Liver (tissue), 8 donors: ENCODE measurements at regions not wholly inside any gene's neighbourhood (a gene's known extent, or its start where the extent isn't known, plus 50 kb on each side); places are given as distances from the start of the nearest gene placed in this dataset.

Experiments
- DNase-seq: peaks from one replicate; pipeline ENCODE4 v3.0.0-alpha.2; 2017; ENCODE audit warnings: low spot score
- H3K27ac ChIP-seq, 2 donors: one replicate each; pipeline ENCODE4 v1.7.0; 2013; ENCODE audit warnings: inconsistent platforms in 2 of 2, low read length in 2 of 2, control low read depth in 1 of 2, low read depth in 1 of 2, mild to moderate bottlenecking in 1 of 2
- H3K27me3 ChIP-seq, 4 donors: one replicate each; pipeline versions ENCODE4 v1.6.1 to v1.7.0; 2013; ENCODE audit warnings: low read length in 3 of 4, inconsistent platforms in 1 of 4, mild to moderate bottlenecking in 1 of 4, moderate library complexity in 1 of 4; ENCODE audit not compliant: control insufficient read depth in 4 of 4, insufficient read depth in 4 of 4
- H3K36me3 ChIP-seq, 4 donors: one replicate each; pipeline versions ENCODE4 v1.6.1 to v1.7.0; 2013; ENCODE audit warnings: low read length in 3 of 4, mild to moderate bottlenecking in 3 of 4, low read depth in 1 of 4, moderate library complexity in 1 of 4; ENCODE audit not compliant: control insufficient read depth in 4 of 4, insufficient read depth in 3 of 4
- H3K4me1 ChIP-seq, 4 donors: one replicate each; pipeline versions ENCODE4 v1.6.1 to v1.7.0; 2013; ENCODE audit warnings: low read length in 3 of 4, mild to moderate bottlenecking in 3 of 4, moderate library complexity in 1 of 4; ENCODE audit not compliant: control insufficient read depth in 4 of 4, insufficient read depth in 4 of 4
- H3K4me3 ChIP-seq, 3 donors: one replicate each; pipeline versions ENCODE4 v1.6.1 to v1.7.0; 2013; ENCODE audit warnings: low read length in 3 of 3, control low read depth in 1 of 3, low read depth in 1 of 3, mild to moderate bottlenecking in 1 of 3
- H3K9ac ChIP-seq, 2 donors: one replicate each; pipeline ENCODE4 v1.7.0; 2013; ENCODE audit warnings: low read length in 2 of 2, mild to moderate bottlenecking in 2 of 2, moderate library complexity in 2 of 2, control low read depth in 1 of 2, low read depth in 1 of 2
- H3K9me3 ChIP-seq, 4 donors: one replicate each; pipeline versions ENCODE4 v1.6.1 to v1.7.0; 2013; ENCODE audit warnings: low read length in 3 of 4; ENCODE audit not compliant: control insufficient read depth in 4 of 4
- ATF3 ChIP-seq: IDR thresholded peaks from 2 replicates; pipeline ENCODE4 v1.6.1; 2016; ENCODE audit warnings: antibody characterized with exemption
- CTCF ChIP-seq: fragments of 150-350 bp; IDR thresholded peaks from 2 replicates; pipeline ENCODE4 v1.5.1; 2017; ENCODE audit warnings: improper control_type of control experiment, low read depth, low read length; ENCODE audit not compliant: missing input control
- EGR1 ChIP-seq, 2 donors: IDR thresholded peaks; 2 replicates each; pipeline ENCODE4 v1.6.1; 2016 to 2018; ENCODE audit warnings: antibody characterized with exemption in 2 of 2, low read depth in 2 of 2
- FOXA1 ChIP-seq: IDR thresholded peaks from 2 replicates; pipeline ENCODE4 v1.6.1; 2016; ENCODE audit warnings: antibody characterized with exemption
- FOXA2 ChIP-seq: IDR thresholded peaks from 2 replicates; pipeline ENCODE4 v1.6.1; 2016; ENCODE audit warnings: antibody characterized with exemption
- GABPA ChIP-seq, 2 donors: IDR thresholded peaks in 1 of 2; conservative IDR thresholded peaks in 1 of 2; 2 replicates each; pipeline ENCODE4 v1.6.1; 2016; ENCODE audit warnings: antibody characterized with exemption in 2 of 2, mild to moderate bottlenecking in 1 of 2, moderate library complexity in 1 of 2
- HNF4A ChIP-seq, 2 donors: conservative IDR thresholded peaks; 2 replicates each; pipeline ENCODE4 v1.6.1; 2016; ENCODE audit warnings: antibody characterized with exemption in 2 of 2, mild to moderate bottlenecking in 2 of 2
- HNF4G ChIP-seq: IDR thresholded peaks from 2 replicates; pipeline ENCODE4 v1.6.1; 2016; ENCODE audit warnings: antibody characterized with exemption
- JUND ChIP-seq, 2 donors: IDR thresholded peaks; 2 replicates each; pipeline ENCODE4 v1.6.1; 2016; ENCODE audit warnings: antibody characterized with exemption in 2 of 2
- MAX ChIP-seq: IDR thresholded peaks from 2 replicates; pipeline ENCODE4 v1.6.1; 2016; ENCODE audit warnings: antibody characterized with exemption
- NR2F2 ChIP-seq: IDR thresholded peaks from 2 replicates; pipeline ENCODE4 v1.6.1; 2016; ENCODE audit warnings: antibody characterized with exemption
- RAD21 ChIP-seq, 2 donors: IDR thresholded peaks; 2 replicates each; pipeline ENCODE4 v1.6.1; 2016; ENCODE audit warnings: antibody characterized with exemption in 2 of 2, mild to moderate bottlenecking in 2 of 2
- RXRA ChIP-seq, 2 donors: IDR thresholded peaks; 2 replicates each; pipeline ENCODE4 v1.6.1; 2017 to 2018; ENCODE audit warnings: antibody characterized with exemption in 2 of 2, mild to moderate bottlenecking in 1 of 2
- SP1 ChIP-seq: IDR thresholded peaks from 2 replicates; pipeline ENCODE4 v1.6.1; 2018; ENCODE audit warnings: antibody characterized with exemption, mild to moderate bottlenecking
- TAF1 ChIP-seq: conservative IDR thresholded peaks from 2 replicates; pipeline ENCODE4 v1.6.1; 2016; ENCODE audit warnings: antibody characterized with exemption, mild to moderate bottlenecking
- YY1 ChIP-seq: IDR thresholded peaks from 2 replicates; pipeline ENCODE4 v1.6.1; 2016; ENCODE audit warnings: antibody characterized with exemption, mild to moderate bottlenecking
- WGBS: extraction: QIAGEN DNeasy Blood & Tissue Kit; methylation state at CpG from one replicate; pipeline ENCODE4 v1.1.7; 2013; 5-methylcytosine and 5-hydroxymethylcytosine counted together
- TF ChIP-seq, protein P1 (sequence below): IDR thresholded peaks from 2 replicates; pipeline ENCODE4 v1.6.1; 2016; ENCODE audit warnings: antibody characterized with exemption, mild to moderate bottlenecking
- TF ChIP-seq, protein P2 (sequence below): IDR thresholded peaks from 2 replicates; pipeline ENCODE4 v1.6.1; 2016; ENCODE audit warnings: antibody characterized with exemption
- donor health status: healthy.
- donor health status: healthy.
- donor health status: healthy.
- donor health status: healthy.
- donor health status: healthy.

DNA sequence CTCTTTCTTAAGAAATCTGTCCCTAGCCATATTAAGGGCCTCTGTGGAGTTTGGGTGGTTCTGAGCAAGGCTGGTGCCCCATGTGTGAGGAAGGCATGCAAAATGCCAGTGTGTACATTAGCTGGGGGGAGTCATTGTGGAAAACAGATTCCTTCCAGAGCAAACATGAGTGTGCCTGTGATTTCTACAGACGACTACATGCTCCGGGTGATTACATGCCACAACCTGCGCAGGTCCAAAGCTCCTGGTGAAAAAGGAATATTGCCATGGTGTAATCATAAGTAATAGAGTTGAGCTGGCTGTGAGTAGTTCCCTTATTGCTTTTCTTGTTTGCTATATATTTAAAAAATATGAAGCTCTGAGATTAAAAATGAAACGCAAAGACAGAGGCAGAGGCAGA lies 102.1 kb downstream of the ACER2 start:
- Histone ChIP-seq H3K4me1 (no peaks in the 10 kb centered on the region), H3K4me3 (no peak overlapping the region), H3K9ac (no peak overlapping the region), H3K27me3 (peaks cover 0 to 5% (median 0%) of the 10 kb centered on the region in 4 donors), H3K36me3 (no peaks in the 10 kb centered on the region), H3K27ac (no peak overlapping the region), H3K9me3 (peaks cover 0 to 3% (median 0%) of the 10 kb centered on the region in 4 donors)
- TF ChIP-seq SP1 (no peak), CTCF (no peak), MAX (no peak), TAF1 (no peak), HNF4G (no peak), FOXA2 (no peak), ATF3 (no peak), GABPA (IDR thresholded peaks at IDR 0.05 in 1 of 2, conservative IDR thresholded peaks at IDR 0.05 in 1 of 2) (no peak), FOXA1 (no peak), JUND (IDR thresholded peaks at IDR 0.05) (no peak), YY1 (no peak), RXRA (IDR thresholded peaks at IDR 0.05) (no peak), HNF4A (conservative IDR thresholded peaks at IDR 0.05) (no peak), NR2F2 (no peak), RAD21 (IDR thresholded peaks at IDR 0.05) (no peak), EGR1 (IDR thresholded peaks at IDR 0.05; ENCODE audit: low read depth in 2 of 2) (no peak)
- TF ChIP-seq, protein P1, sequence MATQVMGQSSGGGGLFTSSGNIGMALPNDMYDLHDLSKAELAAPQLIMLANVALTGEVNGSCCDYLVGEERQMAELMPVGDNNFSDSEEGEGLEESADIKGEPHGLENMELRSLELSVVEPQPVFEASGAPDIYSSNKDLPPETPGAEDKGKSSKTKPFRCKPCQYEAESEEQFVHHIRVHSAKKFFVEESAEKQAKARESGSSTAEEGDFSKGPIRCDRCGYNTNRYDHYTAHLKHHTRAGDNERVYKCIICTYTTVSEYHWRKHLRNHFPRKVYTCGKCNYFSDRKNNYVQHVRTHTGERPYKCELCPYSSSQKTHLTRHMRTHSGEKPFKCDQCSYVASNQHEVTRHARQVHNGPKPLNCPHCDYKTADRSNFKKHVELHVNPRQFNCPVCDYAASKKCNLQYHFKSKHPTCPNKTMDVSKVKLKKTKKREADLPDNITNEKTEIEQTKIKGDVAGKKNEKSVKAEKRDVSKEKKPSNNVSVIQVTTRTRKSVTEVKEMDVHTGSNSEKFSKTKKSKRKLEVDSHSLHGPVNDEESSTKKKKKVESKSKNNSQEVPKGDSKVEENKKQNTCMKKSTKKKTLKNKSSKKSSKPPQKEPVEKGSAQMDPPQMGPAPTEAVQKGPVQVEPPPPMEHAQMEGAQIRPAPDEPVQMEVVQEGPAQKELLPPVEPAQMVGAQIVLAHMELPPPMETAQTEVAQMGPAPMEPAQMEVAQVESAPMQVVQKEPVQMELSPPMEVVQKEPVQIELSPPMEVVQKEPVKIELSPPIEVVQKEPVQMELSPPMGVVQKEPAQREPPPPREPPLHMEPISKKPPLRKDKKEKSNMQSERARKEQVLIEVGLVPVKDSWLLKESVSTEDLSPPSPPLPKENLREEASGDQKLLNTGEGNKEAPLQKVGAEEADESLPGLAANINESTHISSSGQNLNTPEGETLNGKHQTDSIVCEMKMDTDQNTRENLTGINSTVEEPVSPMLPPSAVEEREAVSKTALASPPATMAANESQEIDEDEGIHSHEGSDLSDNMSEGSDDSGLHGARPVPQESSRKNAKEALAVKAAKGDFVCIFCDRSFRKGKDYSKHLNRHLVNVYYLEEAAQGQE = no peak
- TF ChIP-seq, protein P2, sequence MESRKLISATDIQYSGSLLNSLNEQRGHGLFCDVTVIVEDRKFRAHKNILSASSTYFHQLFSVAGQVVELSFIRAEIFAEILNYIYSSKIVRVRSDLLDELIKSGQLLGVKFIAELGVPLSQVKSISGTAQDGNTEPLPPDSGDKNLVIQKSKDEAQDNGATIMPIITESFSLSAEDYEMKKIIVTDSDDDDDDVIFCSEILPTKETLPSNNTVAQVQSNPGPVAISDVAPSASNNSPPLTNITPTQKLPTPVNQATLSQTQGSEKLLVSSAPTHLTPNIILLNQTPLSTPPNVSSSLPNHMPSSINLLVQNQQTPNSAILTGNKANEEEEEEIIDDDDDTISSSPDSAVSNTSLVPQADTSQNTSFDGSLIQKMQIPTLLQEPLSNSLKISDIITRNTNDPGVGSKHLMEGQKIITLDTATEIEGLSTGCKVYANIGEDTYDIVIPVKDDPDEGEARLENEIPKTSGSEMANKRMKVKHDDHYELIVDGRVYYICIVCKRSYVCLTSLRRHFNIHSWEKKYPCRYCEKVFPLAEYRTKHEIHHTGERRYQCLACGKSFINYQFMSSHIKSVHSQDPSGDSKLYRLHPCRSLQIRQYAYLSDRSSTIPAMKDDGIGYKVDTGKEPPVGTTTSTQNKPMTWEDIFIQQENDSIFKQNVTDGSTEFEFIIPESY = no peak
- no peak for DNase-seq
- 71% methylated on average over 4 of the region's 4 CpGs for WGBS
